ENCODE measurements at regions not wholly inside any gene's neighbourhood (a gene's known extent, or its start where the extent isn't known, plus 50 kb on each side); places are given as distances from the start of the nearest gene placed in this dataset.
"Not testable (repeated sequence)": the region's sequence is repeated elsewhere in the genome, so short reads cannot be mapped to it uniquely, and the experiment has no call there.

DNA sequence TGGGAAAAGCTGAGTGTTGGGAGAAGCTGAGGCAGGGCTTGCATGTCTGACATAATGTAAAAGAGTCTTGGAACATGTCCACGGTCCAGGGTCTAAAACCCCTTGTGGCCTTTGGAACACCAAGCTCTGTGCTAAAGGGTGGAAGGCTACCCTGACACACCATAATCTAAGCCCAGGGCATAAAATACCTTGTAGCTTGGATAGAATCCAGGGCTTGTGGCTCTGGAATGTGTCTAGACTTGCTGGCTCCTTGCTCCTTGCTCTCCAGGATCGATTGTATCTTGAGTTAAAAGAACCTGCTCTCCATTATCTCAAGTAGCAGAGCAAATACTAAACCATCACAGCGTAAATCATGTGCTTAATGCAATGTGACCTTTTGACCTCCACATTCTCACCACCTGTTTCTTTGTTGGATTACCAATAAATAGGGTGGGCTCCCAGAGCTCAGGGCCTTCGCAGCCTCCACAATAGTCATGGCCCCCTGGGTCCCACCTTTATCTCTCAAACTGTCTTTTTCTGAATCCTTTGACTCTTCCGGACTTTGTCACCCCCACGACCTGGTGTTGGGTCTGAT, 232.6 kb upstream of the CHORDC1 start:
- not testable (repeated sequence) for DNase-seq

GRCh38 chr11:90453525-90453924, 230.7 kb upstream of the CHORDC1 start:
- DNase-seq = no peak

GRCh38 chr11:90449606-90450005, 226.8 kb upstream of the CHORDC1 start:
- DNase-seq = no peak

- no peak for DNase-seq
Measured at GRCh38 chr11:90448256-90448655, 225.4 kb upstream of the CHORDC1 start.

DNA sequence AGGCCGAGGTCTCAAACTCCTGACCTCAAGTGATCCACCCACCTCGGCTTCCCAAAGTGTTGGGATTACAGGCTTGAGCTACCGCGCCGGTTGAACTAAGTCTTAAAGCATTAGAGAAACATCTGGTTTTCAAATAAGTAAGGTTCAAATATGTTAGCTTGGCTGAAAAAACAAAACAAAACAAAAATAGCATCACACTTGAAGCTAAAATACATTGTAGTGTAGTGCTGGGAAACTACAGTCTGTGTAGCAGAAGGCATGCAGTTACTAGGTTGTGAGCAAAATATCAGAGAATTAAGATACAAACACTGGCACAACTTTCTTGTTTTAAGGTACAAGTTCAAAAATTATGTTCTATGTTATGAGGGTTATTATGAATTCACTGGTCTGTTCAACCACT, 224.8 kb upstream of the CHORDC1 start:
- no peak for DNase-seq

- DNase-seq = no peak
Measured at GRCh38 chr11:90446207-90446606, 223.4 kb upstream of the CHORDC1 start.

GRCh38 chr11:90438069-90438468, 215.2 kb upstream of the CHORDC1 start:
- DNase-seq = no peak

- DNase-seq = peak; percentile 29
Measured at GRCh38 chr11:90434858-90435257, 212.0 kb upstream of the CHORDC1 start.

- no peak for DNase-seq
Measured at GRCh38 chr11:90428836-90429235, 206.0 kb upstream of the CHORDC1 start.

- no peak for DNase-seq
Measured at GRCh38 chr11:90426442-90426841, 203.6 kb upstream of the CHORDC1 start.

DNA sequence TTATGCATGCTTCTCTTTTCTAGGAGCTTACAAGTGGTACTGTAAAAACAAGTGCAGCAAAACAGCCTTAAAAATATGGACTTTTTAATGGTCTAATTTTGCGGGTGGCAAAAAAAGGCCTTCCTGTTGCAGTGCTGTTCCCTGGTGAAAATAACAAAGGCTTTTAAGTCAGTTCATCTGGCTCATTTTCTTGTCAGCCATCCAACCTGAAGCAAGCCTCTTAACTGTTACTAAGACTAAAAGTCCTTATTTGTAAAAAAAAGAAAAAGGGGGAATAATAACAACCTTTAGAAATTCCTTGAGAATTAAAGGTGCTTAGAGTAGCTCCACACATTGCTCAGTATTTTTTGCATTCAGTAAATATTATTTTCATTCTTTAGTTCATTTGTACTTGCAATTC, 200.5 kb upstream of the CHORDC1 start:
- no peak for DNase-seq

- not testable (repeated sequence) for DNase-seq
Measured at GRCh38 chr11:90422787-90423186, 199.9 kb upstream of the CHORDC1 start.

DNA sequence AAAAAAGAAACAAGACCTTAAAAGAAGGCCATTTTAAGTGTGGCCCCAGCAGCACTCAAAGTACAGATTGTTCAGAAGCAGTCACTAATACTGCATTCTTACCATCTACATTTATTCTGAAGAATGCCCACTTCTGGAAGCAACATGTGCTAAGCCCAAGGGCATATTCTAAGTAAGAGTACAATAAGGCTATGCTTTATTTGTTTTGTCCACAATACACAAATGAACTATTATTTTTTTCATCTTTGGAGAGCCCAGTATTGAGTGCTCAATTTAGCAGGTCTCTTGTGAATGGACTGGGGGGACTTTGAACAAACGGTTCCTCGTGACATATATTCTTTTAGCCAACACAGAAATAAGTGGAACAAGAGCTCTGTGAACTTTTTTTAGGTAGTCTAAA, 191.4 kb upstream of the CHORDC1 start:
- no peak for DNase-seq

- no peak for DNase-seq
Measured at GRCh38 chr11:90407350-90407749, 184.5 kb upstream of the CHORDC1 start.

DNA sequence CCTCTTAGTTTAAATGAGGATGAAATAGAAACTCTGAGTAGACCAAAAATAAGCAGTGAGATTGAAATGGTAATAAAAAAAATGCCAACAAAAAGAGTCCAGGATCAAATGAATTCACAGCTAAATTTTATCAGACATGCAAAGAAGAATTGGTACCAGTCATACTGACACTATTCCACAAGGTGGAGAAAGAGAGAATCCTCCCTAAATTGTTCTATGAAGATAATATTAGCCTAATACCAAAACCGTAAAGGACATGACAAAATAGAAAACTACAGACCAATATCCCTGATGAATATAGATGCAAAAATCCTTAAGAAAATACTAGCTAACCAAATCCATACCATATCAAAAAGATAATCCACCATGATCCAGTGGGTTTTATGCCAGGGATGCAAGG, 169.8 kb upstream of the CHORDC1 start:
- DNase-seq = no peak

DNA sequence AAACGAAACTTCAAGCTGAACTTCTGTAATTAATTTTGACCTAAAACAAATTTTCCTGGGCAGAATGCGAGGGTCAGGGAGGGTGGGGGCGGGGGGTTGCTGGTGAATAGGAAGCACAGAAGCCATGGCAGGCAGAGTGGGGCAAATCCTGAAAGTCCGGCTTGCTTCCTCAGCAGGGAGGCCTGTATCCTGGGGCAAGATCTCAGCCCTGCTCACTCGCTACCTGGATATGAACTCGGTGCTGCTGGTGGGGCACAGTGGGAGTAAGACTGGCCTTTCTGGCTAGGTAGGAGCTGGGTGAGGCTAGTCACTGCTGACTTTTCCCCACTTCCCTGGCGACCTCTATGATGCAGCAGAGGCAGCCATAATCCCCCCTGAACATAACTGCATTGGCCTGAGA, 168.9 kb upstream of the CHORDC1 start:
- no peak for DNase-seq

- no peak for DNase-seq
Measured at GRCh38 chr11:90380206-90380605, 157.4 kb upstream of the CHORDC1 start.

- peak; percentile 11 for DNase-seq
Measured at GRCh38 chr11:90373971-90374370, 151.1 kb upstream of the CHORDC1 start.

- no peak for DNase-seq
Measured at GRCh38 chr11:90364527-90364926, 141.7 kb upstream of the CHORDC1 start.

- DNase-seq = no peak
Measured at GRCh38 chr11:90363739-90364138, 140.9 kb upstream of the CHORDC1 start.

DNA sequence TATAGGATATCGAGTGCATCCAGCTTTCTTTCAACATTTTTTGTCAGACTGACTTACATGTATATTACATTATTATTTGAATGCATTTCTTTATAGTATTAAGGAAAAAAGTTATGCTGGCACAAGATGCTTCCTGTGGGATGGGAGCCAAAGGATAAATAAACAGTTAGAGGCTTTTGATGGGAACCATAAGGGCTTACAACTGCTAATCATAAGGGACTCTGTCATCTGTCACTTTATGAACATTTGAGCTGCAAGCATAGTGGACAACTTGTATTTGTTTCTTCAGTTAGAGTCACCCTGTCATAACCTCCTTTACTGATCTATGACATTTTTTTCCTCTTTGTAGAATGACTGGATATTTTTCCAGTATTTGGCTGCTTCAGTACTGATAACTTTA, 132.4 kb upstream of the CHORDC1 start:
- DNase-seq = no peak

GRCh38 chr11:90349731-90350130, 126.9 kb upstream of the CHORDC1 start:
- peak; percentile 74 for DNase-seq

GRCh38 chr11:90344546-90344945, 121.7 kb upstream of the CHORDC1 start:
- no peak for DNase-seq

DNA sequence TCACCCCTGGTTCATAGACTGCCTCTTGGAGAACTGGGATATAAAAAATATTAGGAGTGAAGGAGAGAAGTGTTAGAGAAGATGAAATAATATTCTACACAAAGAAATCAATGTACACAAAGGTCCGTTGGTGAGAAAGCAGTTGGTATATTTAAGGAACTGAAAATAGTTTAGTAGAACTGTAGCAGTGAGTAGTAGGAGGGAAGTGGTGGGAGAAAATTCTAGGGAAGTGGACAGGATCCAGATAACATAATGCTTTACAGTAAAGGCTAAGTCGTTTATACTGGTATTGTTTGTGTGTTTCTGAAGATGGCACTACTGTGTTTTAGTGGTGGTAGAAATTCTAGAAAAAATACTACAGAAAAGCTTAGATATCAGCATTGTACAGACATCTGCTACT, 120.8 kb upstream of the CHORDC1 start:
- peak; percentile 67 for DNase-seq

DNA sequence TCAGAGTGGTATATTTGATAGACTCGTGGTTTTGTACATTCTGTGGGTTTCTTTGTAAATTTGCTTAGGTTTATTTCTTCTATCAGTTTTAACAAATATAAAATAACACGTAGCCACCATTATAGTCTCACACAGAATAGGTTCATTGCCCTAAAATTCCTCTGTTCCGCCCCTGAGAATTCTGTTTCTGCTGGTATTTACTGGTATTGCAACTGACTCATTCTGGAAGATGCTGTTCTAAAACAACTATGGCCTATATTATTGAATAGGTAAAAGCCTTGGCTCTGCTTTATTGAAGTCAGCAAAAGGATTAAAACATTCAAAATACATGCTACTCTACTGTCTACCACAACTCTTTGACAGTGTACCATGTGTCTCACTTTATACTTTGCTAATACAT, 119.1 kb upstream of the CHORDC1 start:
- no peak for DNase-seq

GRCh38 chr11:90332415-90332814, 109.6 kb upstream of the CHORDC1 start:
- DNase-seq = no peak
